Colon (tissue), 2 donors: ENCODE measurements at regions not wholly inside any gene's neighbourhood (a gene's known extent, or its start where the extent isn't known, plus 50 kb on each side); places are given as distances from the start of the nearest gene placed in this dataset.
"Not testable (repeated sequence)": the region's sequence is repeated elsewhere in the genome, so short reads cannot be mapped to it uniquely, and the experiment has no call there.

ENCODE experiments used
- FAIRE-seq: peaks from 2 replicates; lab custom pipeline; 2012; peaks lifted over from hg19 to GRCh38; lab: Jason Lieb, UNC
- donor health status: control.
- donor health status: control.

DNA sequence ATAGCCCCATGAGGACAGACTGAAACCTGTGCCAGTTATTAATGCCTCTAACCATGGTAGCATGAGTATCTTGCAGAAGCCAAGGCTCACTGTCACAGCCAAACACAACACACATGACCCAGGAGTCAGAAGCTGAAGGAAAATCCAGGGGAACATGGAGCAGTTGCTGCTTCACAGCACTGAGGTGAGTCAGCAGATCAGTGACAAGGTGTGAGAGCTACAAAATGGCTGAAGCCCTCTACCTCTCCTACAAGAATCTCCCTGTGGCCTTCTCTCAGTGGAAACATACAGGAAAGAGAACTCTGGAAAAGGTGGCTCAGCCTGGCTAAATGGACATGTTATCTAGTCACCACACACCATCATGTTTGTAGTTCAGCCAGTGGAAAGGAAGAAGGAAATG is 93.5 kb downstream of the NAB1 start:
- FAIRE-seq, result no peak

DNA sequence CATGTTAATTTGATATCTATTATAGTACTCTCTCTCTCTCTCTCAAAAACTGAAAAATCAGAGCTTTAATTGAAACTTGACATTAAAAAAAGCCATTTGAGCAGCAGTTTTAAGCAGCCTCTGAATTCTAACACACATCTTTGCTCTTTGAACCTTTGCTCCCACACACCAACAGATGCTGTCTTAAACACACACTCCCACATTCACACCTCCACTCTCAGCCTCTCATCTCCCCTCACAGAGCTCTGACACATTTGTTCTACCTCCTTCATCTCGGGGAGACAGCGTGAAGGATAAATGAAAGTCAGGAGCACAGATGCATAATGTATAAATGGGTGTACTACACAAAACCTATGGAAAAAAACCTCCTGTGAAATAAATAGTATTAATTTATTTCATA is 95.2 kb downstream of the NAB1 start:
- no peak for FAIRE-seq

DNA sequence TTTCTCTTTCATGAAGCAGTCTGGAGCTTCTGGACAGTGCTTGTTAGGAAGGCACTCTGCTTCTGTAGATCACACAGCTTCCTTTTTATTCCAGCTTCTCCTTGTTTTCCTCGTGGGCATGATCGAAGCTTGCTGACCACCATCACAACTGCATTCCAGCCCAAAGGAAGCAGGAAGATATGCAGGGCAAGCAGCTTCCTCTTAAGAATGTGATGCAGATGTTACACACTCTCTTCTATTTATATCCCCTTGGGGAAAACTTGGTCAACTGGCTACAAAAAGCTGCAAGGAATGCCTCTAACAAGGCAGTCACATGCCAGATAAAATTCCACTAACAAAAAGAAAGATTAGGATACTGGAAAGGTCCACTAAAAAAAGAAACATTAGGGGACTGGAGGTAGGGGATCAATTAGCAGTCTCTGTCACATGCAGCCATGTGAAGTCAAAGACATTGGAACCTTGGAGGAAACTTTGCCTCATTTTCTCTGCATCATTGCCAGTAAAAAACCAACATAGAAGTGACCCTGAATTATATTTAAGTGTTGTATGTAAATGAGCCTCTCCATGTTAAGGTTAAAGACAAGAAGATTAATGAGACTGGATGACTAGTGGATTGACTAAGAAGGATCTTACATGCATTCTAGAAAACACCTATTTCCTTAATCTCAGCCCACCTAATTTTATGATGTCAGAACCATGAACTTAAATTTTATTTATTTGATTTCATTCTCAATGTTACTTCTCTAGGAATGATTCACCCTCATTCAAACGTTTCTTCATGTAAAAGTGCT is 98.3 kb downstream of the NAB1 start:
- FAIRE-seq, result no peak

DNA sequence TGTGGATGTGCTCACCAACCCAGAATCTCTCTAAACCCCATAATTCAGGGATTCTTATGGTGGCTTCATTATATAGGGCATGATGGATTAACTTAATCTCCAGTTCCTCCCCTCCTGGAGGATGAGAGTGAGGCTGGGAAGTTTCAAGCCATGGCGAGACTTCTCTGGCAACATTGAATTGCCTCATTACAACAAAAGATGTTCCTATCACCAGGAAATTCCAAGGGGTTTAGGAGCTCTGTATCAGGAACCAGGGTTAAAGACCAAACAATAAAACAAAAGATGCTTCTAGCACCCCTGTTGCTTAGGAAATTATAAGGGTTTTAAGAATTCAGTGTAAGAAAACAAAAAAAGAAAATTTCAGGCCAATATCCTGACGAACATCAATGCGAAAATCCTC is 100.1 kb downstream of the NAB1 start:
- no peak for FAIRE-seq

DNA sequence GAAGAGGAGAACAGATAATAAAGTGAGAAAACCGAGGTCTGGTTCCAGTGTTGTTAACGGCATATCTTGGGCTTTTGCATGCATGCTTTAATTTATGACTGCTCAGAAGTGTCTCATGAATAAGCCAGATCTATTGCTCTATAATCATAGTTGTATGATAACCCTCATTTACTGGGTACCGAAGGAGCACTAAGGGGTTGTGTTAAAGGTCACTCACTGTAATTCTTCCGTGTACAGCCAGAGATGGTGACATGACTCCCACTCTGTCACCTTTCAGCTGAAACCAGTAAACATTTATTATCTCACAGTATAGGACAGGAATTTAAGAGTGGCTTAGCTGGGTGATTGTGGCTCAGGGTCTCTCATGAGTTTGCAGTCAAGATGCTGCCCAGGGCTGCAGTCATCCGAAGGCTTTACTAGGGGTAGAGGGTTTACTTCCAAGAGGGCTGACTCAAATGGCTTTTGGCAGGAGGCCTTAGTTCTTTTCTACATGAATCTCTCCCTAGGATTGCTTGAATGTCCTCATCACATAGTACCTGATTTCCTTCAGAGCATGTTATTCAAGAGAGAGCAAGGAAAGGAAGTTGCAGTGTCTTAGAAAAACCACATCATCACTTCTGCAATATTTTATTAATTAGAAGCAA is 107.0 kb downstream of the NAB1 start:
- no peak for FAIRE-seq

DNA sequence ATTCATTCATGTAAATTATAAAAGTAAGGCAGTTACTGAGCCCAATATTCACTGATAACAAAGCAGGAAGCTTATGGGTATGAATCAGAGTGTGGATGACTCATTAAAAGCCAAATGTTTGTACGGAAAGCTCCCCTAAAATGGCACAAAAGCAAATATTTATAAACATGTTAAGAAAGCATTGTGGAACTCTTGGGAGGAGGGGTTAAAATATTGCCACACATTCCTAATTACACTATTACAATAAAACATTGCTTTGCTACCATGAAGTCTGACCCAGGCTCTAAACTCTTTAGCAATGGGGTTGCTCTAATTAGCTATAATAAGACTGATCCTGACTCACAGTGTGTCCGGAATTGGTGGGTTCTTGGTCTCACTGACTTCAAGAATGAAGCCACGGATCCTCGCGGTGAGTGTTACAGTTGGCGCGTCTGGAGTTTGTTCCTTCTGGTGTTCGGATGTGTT is 110.9 kb downstream of the NAB1 start:
- no peak for FAIRE-seq

DNA sequence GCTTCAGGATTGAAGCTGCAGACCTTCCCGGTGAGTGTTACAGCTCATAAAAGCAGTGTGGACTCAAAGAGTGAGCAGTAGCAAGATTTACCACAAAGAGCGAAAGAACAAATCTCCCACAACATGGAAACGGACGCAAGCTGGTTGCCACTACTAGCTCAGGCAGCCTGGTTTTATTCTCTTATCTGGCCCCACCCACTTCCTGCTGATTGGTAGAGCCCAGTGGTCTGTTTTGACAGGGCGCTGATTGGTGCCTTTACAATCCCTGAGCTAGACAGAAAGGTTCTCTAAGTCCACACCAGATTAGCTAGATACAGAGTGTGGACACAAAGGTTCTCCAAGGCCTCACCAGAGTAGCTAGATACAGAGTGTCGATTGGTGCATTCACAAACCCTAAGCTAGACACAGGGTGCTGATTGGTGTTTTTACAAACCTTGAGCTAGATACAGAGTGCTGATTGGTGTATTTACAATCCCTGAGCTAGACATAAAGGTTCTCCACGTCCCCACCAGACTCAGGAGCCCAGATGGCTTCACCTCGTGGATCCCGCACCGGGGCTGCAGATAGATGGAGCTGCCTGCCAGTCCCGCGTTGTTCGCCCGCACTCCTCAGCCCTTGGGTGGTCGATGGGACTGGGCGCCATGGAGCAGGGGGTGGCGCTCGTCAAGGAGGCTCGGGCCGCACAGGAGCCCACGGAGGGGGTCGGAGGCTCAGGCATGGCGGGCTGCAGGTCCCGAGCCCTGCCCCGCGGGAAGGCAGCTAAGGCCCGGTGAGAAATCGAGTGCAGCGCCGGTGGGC is 111.7 kb downstream of the NAB1 start:
- not testable (repeated sequence) for FAIRE-seq

DNA sequence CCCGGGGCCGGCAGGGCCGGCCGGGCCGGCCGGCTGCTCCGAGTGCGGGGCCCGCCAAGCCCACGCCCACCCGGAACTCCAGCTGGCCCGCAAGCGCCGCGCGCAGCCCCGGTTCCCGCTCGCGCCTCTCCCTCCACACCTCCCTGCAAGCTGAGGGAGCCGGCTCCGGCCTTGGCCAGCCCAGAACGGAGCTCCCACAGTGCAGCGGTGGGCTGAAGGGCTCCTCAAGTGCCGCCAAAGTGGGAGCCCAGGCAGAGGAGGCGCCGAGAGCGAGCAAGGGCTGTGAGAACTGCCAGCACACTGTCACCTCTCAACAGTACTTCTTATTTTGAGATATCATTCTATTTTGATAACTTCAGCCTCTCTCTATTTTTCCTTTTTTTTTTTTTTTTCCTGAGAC is 112.3 kb downstream of the NAB1 start:
- not testable (repeated sequence) for FAIRE-seq

DNA sequence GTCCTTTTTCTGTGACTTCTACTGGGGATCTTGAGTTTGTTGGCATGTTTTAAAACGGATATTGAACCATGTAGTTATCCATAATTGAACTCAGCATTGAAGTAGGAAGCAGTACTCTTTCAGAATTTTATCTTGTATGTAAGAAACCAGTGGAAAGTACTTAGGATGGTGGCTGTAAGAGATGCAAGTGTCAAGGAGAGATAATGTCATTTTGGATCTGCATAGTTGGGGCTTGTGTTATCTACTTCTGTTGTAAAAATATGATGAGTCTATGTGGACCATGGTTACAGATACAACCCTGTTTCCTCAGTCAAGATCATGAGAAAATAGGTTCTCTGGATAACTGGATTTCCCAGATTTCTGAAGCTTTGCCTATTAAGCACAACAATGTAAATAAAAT is 113.7 kb downstream of the NAB1 start:
- no peak for FAIRE-seq

DNA sequence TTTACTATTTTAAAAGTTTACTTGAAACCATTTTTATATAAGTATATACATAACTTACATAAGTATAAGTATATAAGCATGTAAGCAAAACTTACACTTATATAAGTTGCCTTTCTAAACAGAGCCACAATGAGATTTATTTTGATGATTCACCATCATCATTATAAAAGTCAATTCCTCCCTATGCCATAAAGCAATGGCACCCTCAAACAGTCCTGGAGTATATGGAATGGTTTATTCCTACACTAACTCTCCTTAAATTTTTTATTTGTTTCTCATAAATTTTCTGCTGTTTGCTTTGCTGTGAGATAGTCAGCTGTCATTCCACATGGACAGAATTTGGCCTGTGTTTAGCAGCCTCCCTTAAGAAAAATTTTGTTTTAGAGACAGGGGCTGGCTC is 114.2 kb downstream of the NAB1 start:
- FAIRE-seq, result no peak

DNA sequence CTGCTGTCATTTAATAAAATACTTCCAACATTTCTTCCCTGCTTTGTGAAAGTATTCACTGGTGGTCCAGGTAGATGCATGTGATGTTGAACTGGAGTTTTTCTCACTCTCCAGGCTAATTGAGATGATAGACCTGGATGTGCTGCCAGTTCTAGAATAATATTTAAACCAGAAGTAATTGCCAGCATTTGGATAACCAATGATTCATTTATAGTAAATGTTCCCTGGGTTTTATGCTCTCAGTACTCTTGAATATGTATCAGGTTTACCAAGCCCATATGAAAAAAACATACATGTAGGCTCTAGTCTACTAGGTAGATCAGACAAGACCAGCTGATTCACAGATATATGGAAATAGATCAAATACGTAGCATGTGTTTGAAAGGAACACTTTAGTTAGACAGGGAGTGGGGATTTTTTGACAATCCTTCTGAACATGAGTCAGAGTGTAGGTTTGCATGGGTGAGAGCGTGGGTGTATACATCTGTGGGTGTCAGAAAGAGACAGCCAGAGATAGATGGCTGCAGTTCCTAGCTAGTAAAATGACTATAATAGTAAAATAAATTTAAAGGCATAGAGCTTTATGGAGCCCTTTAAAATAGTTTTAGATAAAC is 115.1 kb downstream of the NAB1 start:
- FAIRE-seq, result no peak

DNA sequence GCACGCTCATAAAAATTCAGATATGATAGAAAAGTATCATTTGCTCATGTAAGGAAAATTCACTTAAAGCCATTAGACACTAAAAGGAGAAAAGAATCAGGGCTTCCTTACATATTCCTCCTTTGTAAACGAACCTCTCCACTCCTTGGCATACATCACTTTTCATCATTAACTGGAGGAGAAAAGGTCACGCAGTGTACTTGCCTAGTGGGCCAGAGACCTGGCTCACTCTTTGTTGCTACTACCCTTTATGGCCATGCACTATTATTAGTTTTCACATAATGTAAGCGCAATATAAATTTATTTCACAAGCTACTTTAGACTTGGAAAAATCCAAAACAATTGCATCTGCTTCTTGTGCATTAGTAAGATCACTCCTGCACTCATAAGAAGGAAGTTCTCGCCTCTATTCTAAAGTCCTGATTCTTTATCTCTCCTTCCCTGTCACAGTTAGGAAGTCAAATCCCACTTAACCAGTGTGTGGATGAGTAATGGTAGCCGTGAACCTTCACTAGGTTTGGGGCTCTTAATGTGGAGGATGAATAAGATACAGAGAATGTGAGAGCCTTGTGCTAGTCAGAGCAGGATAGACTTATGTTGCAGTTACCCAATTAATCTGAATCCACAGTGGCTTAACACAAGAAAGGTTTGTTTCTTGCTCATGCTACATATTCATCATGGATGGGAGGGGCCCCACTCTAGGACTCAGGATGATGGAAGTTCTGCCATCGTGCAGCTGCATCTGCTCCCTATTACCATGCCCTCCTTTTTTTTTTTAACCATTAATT is 115.0 kb upstream of the GLS start:
- no peak for FAIRE-seq

DNA sequence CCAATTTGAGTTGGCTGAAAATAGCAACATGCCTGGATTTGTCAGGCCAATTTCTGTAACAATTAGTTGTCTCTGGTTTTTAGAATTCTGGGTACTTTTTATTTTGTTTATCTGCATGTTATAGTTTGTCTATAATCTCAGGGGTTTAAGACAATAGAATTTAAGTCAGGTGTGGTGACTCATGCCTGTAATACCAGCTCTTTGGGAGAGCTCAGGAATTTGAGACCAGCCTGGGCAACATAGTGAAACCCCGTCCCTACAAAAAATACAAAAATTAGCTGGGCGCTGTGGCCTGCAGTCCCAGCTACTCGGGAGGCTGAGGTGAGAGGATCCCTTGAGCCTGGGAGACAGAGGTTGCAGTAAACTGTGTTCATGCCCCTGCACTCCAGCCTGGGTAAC is 114.4 kb upstream of the GLS start:
- FAIRE-seq, result no peak

DNA sequence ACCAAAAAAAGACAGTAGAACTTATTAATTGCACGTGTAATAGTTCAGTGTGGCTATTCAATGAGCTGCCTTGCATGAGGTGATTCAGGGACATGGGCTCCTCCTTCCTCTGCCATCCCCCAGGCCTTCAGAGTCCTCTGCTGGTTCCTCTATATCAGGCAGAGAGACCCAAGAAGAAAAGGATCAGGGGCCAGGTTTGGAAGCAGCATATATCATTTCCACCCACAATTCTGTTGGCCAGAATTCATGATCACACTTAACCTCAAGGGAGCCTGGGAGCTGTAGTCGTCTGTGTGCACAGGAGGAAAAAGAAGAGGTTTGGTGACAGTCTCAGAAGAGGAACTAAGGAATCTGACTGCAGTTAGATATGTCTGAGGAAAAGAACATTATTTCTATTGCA is 114.0 kb upstream of the GLS start:
- FAIRE-seq, result no peak

DNA sequence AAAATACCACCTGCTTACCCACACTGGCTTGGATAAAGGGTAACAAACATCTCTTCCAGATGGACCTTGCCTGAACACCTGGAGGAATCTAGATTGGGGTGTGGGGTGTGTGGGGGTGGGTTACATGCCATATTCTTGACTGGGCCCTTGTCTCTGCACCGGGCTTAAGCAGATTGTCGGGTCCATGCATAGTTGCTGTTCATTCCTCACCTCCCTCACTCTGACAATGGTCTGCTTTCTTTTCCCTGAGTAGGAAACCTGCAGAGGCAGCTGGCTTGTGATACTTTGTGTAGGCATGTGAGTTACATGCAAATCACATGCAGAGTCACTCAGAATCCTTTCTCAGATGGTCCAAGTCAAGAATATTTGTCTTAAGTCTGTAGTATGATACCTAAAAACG is 112.8 kb upstream of the GLS start:
- no peak for FAIRE-seq

DNA sequence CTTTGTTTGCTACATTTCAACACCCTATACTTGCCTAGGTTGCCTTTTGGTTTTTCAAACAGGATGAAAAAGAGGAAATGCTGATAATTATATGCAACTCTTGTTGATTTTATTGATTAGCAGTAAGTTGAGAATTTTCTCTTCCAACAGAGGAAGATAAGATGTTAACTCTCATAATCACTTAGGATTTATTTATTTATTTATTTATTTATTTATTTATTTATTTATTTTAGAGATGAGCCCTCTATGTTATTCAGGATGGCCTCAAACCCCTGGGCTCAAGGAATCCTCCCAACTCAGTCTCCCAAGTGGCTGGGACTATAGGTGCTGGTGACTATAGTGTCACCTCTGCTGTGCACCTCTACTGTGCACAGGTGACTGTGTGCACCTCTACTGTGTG is 111.4 kb upstream of the GLS start:
- no peak for FAIRE-seq

DNA sequence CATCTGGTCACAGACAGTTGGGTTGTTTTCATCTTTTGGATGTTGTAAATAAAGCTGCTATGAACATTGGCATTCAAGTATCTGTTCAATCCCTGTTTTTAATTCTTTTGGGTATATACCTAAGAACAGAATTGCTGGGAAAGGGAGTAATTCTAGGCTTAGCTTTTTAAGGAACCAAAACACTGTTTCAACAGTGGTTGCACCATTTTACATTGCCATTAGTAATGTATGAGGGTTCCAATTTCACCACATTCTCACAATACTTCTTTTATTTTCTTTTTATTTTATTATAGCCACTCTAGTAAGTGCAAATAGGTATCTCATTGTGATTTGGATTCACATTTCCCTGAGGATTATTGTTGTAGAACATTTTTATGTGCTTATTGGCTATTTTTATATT is 108.9 kb upstream of the GLS start:
- no peak for FAIRE-seq

DNA sequence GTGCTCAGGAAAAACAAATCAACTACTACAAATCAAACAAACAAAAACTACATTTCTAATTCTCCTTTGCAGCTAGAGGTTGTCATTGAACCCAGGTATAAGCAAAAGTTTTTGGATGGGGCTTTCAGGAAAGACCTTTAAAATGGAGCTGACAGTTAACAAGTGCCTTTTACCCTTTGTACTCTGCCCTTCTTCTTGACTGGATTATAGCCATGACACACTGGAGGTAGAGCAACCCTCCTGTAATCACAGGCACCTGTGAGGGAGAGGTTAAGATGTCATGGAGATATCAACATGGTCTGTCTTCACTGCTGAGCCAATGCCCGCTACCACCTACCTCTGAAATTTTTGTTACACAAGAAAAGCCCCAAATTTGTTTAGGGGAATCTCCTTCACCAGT is 100.0 kb upstream of the GLS start:
- FAIRE-seq, result no peak

DNA sequence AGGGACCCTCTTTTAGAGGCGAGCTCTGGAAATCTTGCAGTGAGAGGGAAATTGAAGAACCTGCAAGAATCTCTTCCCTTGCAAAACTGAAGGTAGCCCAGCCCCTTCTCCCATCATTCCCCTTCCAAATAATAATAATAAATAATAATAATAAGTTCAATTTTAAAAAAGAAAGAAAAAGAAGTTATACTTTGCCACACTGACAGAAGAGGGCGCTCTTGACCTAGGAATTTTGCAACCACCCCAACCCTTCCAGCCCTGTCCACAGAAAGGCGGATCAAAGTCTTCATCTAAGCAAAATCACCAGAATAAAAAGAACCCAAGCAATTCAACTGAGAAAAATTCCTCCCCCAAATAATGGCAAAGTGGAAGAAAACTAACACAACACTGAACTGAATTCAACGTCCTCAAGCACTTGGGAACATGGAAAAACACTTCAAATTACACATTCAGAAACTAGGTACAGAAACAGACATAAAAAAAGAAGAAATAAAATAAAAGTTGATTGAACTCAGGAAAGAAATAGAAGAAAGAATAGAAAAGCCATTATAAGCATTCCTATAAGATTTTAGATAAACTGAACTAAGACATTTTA is 98.9 kb upstream of the GLS start:
- FAIRE-seq, result no peak

DNA sequence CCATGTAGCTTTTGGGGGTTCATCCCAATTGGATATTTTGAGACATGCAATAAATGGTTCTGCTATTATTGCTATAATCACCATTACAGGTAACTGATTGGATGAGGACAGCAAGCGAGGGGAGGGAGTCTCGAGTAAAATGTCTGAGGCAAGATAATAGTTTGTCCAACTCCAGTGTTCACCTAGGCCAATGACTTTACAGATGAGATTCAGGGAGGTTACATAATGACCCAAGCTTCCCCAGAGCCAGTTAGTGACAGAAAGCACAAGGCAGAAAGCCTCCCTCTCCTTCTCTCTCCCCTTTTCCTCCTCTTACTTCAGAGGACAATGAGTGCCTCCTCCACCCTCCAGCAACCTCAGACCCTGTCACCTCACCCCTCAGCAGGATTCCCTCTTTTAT is 98.4 kb upstream of the GLS start:
- no peak for FAIRE-seq

DNA sequence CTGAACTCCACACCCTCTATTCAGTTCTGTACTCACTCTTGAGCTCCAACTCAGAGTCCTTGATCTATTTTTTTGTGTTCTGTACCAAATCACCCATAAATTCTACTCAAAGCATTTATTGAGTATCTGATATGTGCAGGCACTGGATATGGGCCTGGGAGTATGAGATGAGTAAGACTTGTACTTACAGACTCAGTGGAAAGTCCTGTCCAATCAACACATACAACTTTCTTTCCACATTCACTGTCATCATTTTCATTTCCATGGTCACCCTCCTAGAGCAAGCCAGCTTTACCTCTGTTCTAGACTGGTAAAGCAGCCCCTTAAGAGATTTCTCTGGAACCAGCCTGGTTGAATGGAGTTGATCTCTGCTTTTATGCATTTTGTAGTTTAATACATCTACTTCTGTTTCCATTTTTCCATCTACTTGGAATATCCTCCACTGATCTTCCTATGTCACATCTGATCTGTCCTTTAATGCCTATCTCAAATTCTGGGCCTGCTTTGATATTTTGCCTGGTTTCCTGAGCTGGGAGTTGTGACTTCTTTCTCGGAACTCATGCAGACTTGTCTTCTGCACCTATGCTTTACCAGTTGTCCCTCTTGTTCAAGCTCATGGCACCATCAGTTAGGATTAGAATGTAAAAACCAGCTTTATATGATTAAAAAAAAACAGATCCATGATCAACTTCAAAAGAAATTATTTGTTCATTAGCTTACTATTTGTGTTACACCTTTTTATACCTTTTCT is 96.9 kb upstream of the GLS start:
- FAIRE-seq, result no peak
